ENCODE measurements at regions not wholly inside any gene's neighbourhood (a gene's known extent, or its start where the extent isn't known, plus 50 kb on each side); places are given as distances from the start of the nearest gene placed in this dataset.

- Mint-ChIP-seq H3K4me3 (no peak overlapping the region), H3K9me3 (peaks cover 47% of the 10 kb centered on the region), H3K36me3 (ENCODE audit: low read depth) (0 out of 2 replicates have a peak, but pooled peaks cover 5% of the 10 kb centered on the region), H3K27ac (no peak overlapping the region), H3K4me1 (ENCODE audit: low read depth) (no peaks in the 10 kb centered on the region), H3K27me3 (ENCODE audit: insufficient read depth) (no peaks in the 10 kb centered on the region)
- no peak for DNase-seq
- no peak for TF ChIP-seq CTCF (IDR thresholded peaks at IDR 0.05)
Observed at GRCh38 chr7:25662841-25663800, 434.8 kb upstream of the NPVF start.

GRCh38 chr7:25663877-25664276 lies 435.6 kb upstream of the NPVF start:
- DNase-seq: no peak
- H3K27me3 Mint-ChIP-seq (ENCODE audit: insufficient read depth): no peaks in the 10 kb centered on the region
- no peak overlapping the region for H3K4me3 Mint-ChIP-seq
- H3K27ac Mint-ChIP-seq: no peak overlapping the region
- no peak for TF ChIP-seq CTCF (IDR thresholded peaks at IDR 0.05)
- H3K4me1 Mint-ChIP-seq (ENCODE audit: low read depth): no peaks in the 10 kb centered on the region
- peaks cover 39% of the 10 kb centered on the region for H3K9me3 Mint-ChIP-seq
- 0 out of 2 replicates have a peak, but pooled peaks cover 5% of the 10 kb centered on the region for H3K36me3 Mint-ChIP-seq (ENCODE audit: low read depth)

GRCh38 chr7:25664593-25664992 lies 436.3 kb upstream of the NPVF start:
- H3K4me1 Mint-ChIP-seq (ENCODE audit: low read depth): no peaks in the 10 kb centered on the region
- 0 out of 2 replicates have a peak, but pooled peaks cover 5% of the 10 kb centered on the region for H3K36me3 Mint-ChIP-seq (ENCODE audit: low read depth)
- H3K27me3 Mint-ChIP-seq (ENCODE audit: insufficient read depth): no peaks in the 10 kb centered on the region
- H3K4me3 Mint-ChIP-seq: no peak overlapping the region
- DNase-seq: no peak
- no peak for TF ChIP-seq CTCF (IDR thresholded peaks at IDR 0.05)
- peaks cover 41% of the 10 kb centered on the region for H3K9me3 Mint-ChIP-seq
- no peak overlapping the region for H3K27ac Mint-ChIP-seq

GRCh38 chr7:25665374-25665773 lies 437.1 kb upstream of the NPVF start:
- Mint-ChIP-seq H3K27ac (no peak overlapping the region), H3K27me3 (ENCODE audit: insufficient read depth) (no peaks in the 10 kb centered on the region), H3K4me1 (ENCODE audit: low read depth) (no peaks in the 10 kb centered on the region), H3K9me3 (peaks cover 48% of the 10 kb centered on the region), H3K4me3 (no peak overlapping the region), H3K36me3 (ENCODE audit: low read depth) (0 out of 2 replicates have a peak, but pooled peaks cover 5% of the 10 kb centered on the region)
- TF ChIP-seq CTCF (IDR thresholded peaks at IDR 0.05): no peak
- no peak for DNase-seq

- Mint-ChIP-seq H3K9me3 (peaks cover 56% of the 10 kb centered on the region), H3K4me1 (ENCODE audit: low read depth) (no peaks in the 10 kb centered on the region), H3K27me3 (ENCODE audit: insufficient read depth) (no peaks in the 10 kb centered on the region), H3K27ac (no peak overlapping the region), H3K4me3 (no peak overlapping the region), H3K36me3 (ENCODE audit: low read depth) (0 out of 2 replicates have a peak, but pooled peaks cover 5% of the 10 kb centered on the region)
- no peak for TF ChIP-seq CTCF (IDR thresholded peaks at IDR 0.05)
- no peak for DNase-seq
Observed at GRCh38 chr7:25665903-25666670, 437.8 kb upstream of the NPVF start.

All from HFFc6 (cell line).